Smooth muscle cell (in vitro differentiated cells): ENCODE measurements at regions not wholly inside any gene's neighbourhood (a gene's known extent, or its start where the extent isn't known, plus 50 kb on each side); places are given as distances from the start of the nearest gene placed in this dataset.

Source experiments
- DNase-seq: peaks from one replicate; lab custom pipeline; 2025; ENCODE audit not compliant: unreplicated experiment; lab: John Stamatoyannopoulos, UW
- H2AFZ ChIP-seq: fragments of 200-600 bp; sonication (generic); 2 replicates; pipeline ENCODE4 v1.6.0; 2016; ENCODE audit warnings: antibody characterized with exemption, low read depth, mild to moderate bottlenecking
- H3F3A ChIP-seq: fragments of 200-600 bp; sonication (generic); 2 replicates; pipeline ENCODE4 v1.6.0; 2017; ENCODE audit warnings: antibody characterized with exemption, low read depth
- H3K27ac ChIP-seq: fragments of 200-600 bp; sonication (generic); 2 replicates; pipeline ENCODE4 v1.5.1; 2016; ENCODE audit warnings: low read depth, mild to moderate bottlenecking
- H3K27me3 ChIP-seq: fragments of 200-600 bp; sonication (generic); 2 replicates; pipeline ENCODE4 v1.6.1; 2016; ENCODE audit warnings: low read depth, mild to moderate bottlenecking
- H3K36me3 ChIP-seq: fragments of 200-600 bp; sonication (generic); 2 replicates; pipeline ENCODE4 v1.5.1; 2016; ENCODE audit warnings: low read depth
- H3K4me1 ChIP-seq: fragments of 200-600 bp; sonication (generic); 2 replicates; pipeline ENCODE4 v1.5.1; 2016; ENCODE audit warnings: low read depth
- H3K4me2 ChIP-seq: fragments of 200-600 bp; sonication (generic); 2 replicates; pipeline ENCODE4 v1.6.0; 2016; ENCODE audit warnings: mild to moderate bottlenecking
- H3K4me3 ChIP-seq: fragments of 200-600 bp; sonication (generic); 2 replicates; pipeline ENCODE4 v1.5.1; 2016; ENCODE audit warnings: mild to moderate bottlenecking
- H3K79me2 ChIP-seq: fragments of 200-600 bp; sonication (generic); 2 replicates; pipeline ENCODE4 v1.6.0; 2016; ENCODE audit warnings: low read depth, mild to moderate bottlenecking
- H3K9ac ChIP-seq: fragments of 200-600 bp; sonication (generic); 2 replicates; pipeline ENCODE4 v1.6.0; 2016; ENCODE audit warnings: low read depth
- H3K9me3 ChIP-seq: fragments of 200-600 bp; sonication (generic); replicated peaks from 2 replicates; pipeline ENCODE4 v1.5.1; 2016; ENCODE audit warnings: low read depth
- H4K20me1 ChIP-seq: fragments of 200-600 bp; sonication (generic); 2 replicates; pipeline ENCODE4 v1.6.0; 2016; ENCODE audit warnings: low read depth
- CTCF ChIP-seq: fragments of 200-600 bp; sonication (generic); IDR thresholded peaks from 2 replicates; pipeline ENCODE4 v1.5.1; 2017; ENCODE audit warnings: borderline replicate concordance, mild to moderate bottlenecking, antibody characterized with exemption; ENCODE audit not compliant: insufficient read depth, poor library complexity, severe bottlenecking
- WGBS: methylation state at CpG from one replicate; pipeline ENCODE4 v1.1.7; 2016; ENCODE audit warnings: low lambda C conversion rate; 5-methylcytosine and 5-hydroxymethylcytosine counted together

- H3K4me2 ChIP-seq, result no peak overlapping the region
- TF ChIP-seq CTCF, result no peak
- H2AFZ ChIP-seq, result peak overlapping the region; percentile 23
- H3K4me1 ChIP-seq, result peaks cover 8% of the 10 kb centered on the region
- H4K20me1 ChIP-seq, result no peaks in the 10 kb centered on the region
- no peak overlapping the region for H3K4me3 ChIP-seq
- H3K27ac ChIP-seq, result no peak overlapping the region
- DNase-seq, result no peak
- H3K9ac ChIP-seq, result no peak overlapping the region
- H3K27me3 ChIP-seq, result no peaks in the 10 kb centered on the region
- no peaks in the 10 kb centered on the region for H3F3A ChIP-seq
- 52% methylated on average over 3 of the region's 3 CpGs for WGBS
- H3K79me2 ChIP-seq, result no peaks in the 10 kb centered on the region
- no peaks in the 10 kb centered on the region for H3K36me3 ChIP-seq
- H3K9me3 ChIP-seq, result no peaks in the 10 kb centered on the region
Observed at GRCh38 chr7:118085000-118085399, 99.0 kb upstream of the LSM8 start.

GRCh38 chr7:118087126-118087525, 96.8 kb upstream of the LSM8 start:
- DNase-seq, result no peak
- no peaks in the 10 kb centered on the region for H4K20me1 ChIP-seq
- no peaks in the 10 kb centered on the region for H3K9me3 ChIP-seq
- no peak overlapping the region for H3K9ac ChIP-seq
- no peak for TF ChIP-seq CTCF
- H3K27ac ChIP-seq, result no peak overlapping the region
- H3K4me1 ChIP-seq, result no peaks in the 10 kb centered on the region
- no peaks in the 10 kb centered on the region for H3F3A ChIP-seq
- H3K27me3 ChIP-seq, result no peaks in the 10 kb centered on the region
- no peak overlapping the region for H3K4me3 ChIP-seq
- no peaks in the 10 kb centered on the region for H3K36me3 ChIP-seq
- 97% methylated on average over 2 of the region's 2 CpGs for WGBS
- no peak overlapping the region for H2AFZ ChIP-seq
- no peak overlapping the region for H3K4me2 ChIP-seq
- H3K79me2 ChIP-seq, result no peaks in the 10 kb centered on the region

GRCh38 chr7:118094044-118094443, 89.9 kb upstream of the LSM8 start:
- H3K4me2 ChIP-seq, result no peak overlapping the region
- 88% methylated on average over 1 of the region's 1 CpG for WGBS
- H3K27ac ChIP-seq, result no peak overlapping the region

More at GRCh38 chr7:118094044-118094443, 89.9 kb upstream of the LSM8 start:
- Histone ChIP-seq H3K4me1 (no peaks in the 10 kb centered on the region), H3K4me3 (no peak overlapping the region), H3K27me3 (no peaks in the 10 kb centered on the region), H2AFZ (no peak overlapping the region), H3K9ac (no peak overlapping the region), H3F3A (no peaks in the 10 kb centered on the region), H4K20me1 (no peaks in the 10 kb centered on the region), H3K36me3 (no peaks in the 10 kb centered on the region), H3K9me3 (no peaks in the 10 kb centered on the region), H3K79me2 (no peaks in the 10 kb centered on the region)
- DNase-seq, result no peak
- no peak for TF ChIP-seq CTCF
